Calu3 (cell line): ENCODE measurements at regions not wholly inside any gene's neighbourhood (a gene's known extent, or its start where the extent isn't known, plus 50 kb on each side); places are given as distances from the start of the nearest gene placed in this dataset.

Experiments
- BruUV-seq: library from RNA; stranded (reverse); fragments of 400-500 nt; replicated peaks from 2 replicates; lab custom pipeline; 2021; lab: Mats Ljungman, UMichigan
- CTCF ChIA-PET: fragments of 300-600 bp; sonication (Branson Sonifier 250); formaldehyde crosslinking; loops from one replicate; lab custom pipeline; 2022; ENCODE audit warnings: antibody characterized with exemption; lab: Charles Lee
- DNase-seq: peaks from one replicate; pipeline ENCODE4 v3.0.0; 2022
- H3K27ac Mint-ChIP-seq: one replicate; pipeline ENCODE4 v1.8.0; 2022; ENCODE audit warnings: mixed read lengths; ENCODE audit not compliant: unreplicated experiment
- H3K27me3 Mint-ChIP-seq: one replicate; pipeline ENCODE4 v1.8.0; 2022; ENCODE audit warnings: mixed read lengths; ENCODE audit not compliant: unreplicated experiment
- H3K36me3 Mint-ChIP-seq: one replicate; pipeline ENCODE4 v1.8.0; 2022; ENCODE audit warnings: mild to moderate bottlenecking, moderate library complexity, mixed read lengths; ENCODE audit not compliant: insufficient read depth, unreplicated experiment
- H3K4me1 Mint-ChIP-seq: one replicate; pipeline ENCODE4 v1.8.0; 2022; ENCODE audit warnings: mild to moderate bottlenecking, low read depth, mixed read lengths; ENCODE audit not compliant: unreplicated experiment
- H3K4me3 Mint-ChIP-seq: one replicate; pipeline ENCODE4 v1.8.0; 2022; ENCODE audit warnings: mild to moderate bottlenecking, low read depth, moderate library complexity, mixed read lengths; ENCODE audit not compliant: unreplicated experiment
- H3K9me3 Mint-ChIP-seq: one replicate; pipeline ENCODE4 v1.8.0; 2022; ENCODE audit warnings: low read depth, mixed read lengths; ENCODE audit not compliant: unreplicated experiment
- CTCF ChIP-seq: fragments of 200-600 bp; IDR thresholded peaks from one replicate; pipeline ENCODE4 v1.8.0; 2022; ENCODE audit warnings: antibody characterized with exemption; ENCODE audit not compliant: unreplicated experiment
- intact Hi-C: fragments of 100-400 bp; cut with micrococcal nuclease; formaldehyde crosslinking; loops from one replicate; pipeline ENCODE4 v1.10.0; 2022; ENCODE audit not compliant: unreplicated experiment

- intact Hi-C loops = no loop called here
- no peak overlapping the region for H3K27ac Mint-ChIP-seq
- H3K36me3 Mint-ChIP-seq = no peaks in the 10 kb centered on the region
- no peaks in the 10 kb centered on the region for H3K4me1 Mint-ChIP-seq
- TF ChIP-seq CTCF = no peak
- no TSS peak for BruUV-seq
- no peak overlapping the region for H3K4me3 Mint-ChIP-seq
- peaks cover 3% of the 10 kb centered on the region for H3K27me3 Mint-ChIP-seq
- no peak for DNase-seq
- H3K9me3 Mint-ChIP-seq = no peaks in the 10 kb centered on the region
- CTCF ChIA-PET = no interaction called here
Observed at GRCh38 chr10:31656851-31657433, 271.7 kb downstream of the ARHGAP12 start.

- peaks cover 17% of the 10 kb centered on the region for H3K27me3 Mint-ChIP-seq
- CTCF ChIA-PET = no interaction called here
- no TSS peak for BruUV-seq
- H3K4me3 Mint-ChIP-seq = no peak overlapping the region
- H3K36me3 Mint-ChIP-seq = no peaks in the 10 kb centered on the region
- no peak overlapping the region for H3K27ac Mint-ChIP-seq
- peaks cover 8% of the 10 kb centered on the region for H3K4me1 Mint-ChIP-seq
- no peak for TF ChIP-seq CTCF
- no peaks in the 10 kb centered on the region for H3K9me3 Mint-ChIP-seq
- intact Hi-C loops = no loop called here
- DNase-seq = no peak
Observed at GRCh38 chr10:31652038-31652437, 276.6 kb downstream of the ARHGAP12 start.

- Mint-ChIP-seq H3K4me1 (peaks cover 8% of the 10 kb centered on the region), H3K4me3 (no peak overlapping the region), H3K36me3 (no peaks in the 10 kb centered on the region), H3K27me3 (peaks cover 21% of the 10 kb centered on the region), H3K27ac (no peak overlapping the region), H3K9me3 (no peaks in the 10 kb centered on the region)
- no peak for TF ChIP-seq CTCF
- CTCF ChIA-PET = no interaction called here
- peak; percentile 18 for DNase-seq
- no TSS peak for BruUV-seq
- intact Hi-C loops = no loop called here
Observed at GRCh38 chr10:31650010-31650409, 278.6 kb downstream of the ARHGAP12 start.

GRCh38 chr10:31648966-31649365 is 279.7 kb downstream of the ARHGAP12 start:
- DNase-seq = no peak
- Mint-ChIP-seq H3K36me3 (no peaks in the 10 kb centered on the region), H3K27ac (no peak overlapping the region), H3K9me3 (no peaks in the 10 kb centered on the region), H3K4me3 (no peak overlapping the region), H3K27me3 (peaks cover 31% of the 10 kb centered on the region), H3K4me1 (peaks cover 8% of the 10 kb centered on the region)
- no peak for TF ChIP-seq CTCF
- intact Hi-C loops = no loop called here
- CTCF ChIA-PET = no interaction called here
- no TSS peak for BruUV-seq
